ENCODE measurements at regions not wholly inside any gene's neighbourhood (a gene's known extent, or its start where the extent isn't known, plus 50 kb on each side); places are given as distances from the start of the nearest gene placed in this dataset.
A peak's percentile ranks its signal among the peaks of the same experiment; 100 is the strongest.

DNA sequence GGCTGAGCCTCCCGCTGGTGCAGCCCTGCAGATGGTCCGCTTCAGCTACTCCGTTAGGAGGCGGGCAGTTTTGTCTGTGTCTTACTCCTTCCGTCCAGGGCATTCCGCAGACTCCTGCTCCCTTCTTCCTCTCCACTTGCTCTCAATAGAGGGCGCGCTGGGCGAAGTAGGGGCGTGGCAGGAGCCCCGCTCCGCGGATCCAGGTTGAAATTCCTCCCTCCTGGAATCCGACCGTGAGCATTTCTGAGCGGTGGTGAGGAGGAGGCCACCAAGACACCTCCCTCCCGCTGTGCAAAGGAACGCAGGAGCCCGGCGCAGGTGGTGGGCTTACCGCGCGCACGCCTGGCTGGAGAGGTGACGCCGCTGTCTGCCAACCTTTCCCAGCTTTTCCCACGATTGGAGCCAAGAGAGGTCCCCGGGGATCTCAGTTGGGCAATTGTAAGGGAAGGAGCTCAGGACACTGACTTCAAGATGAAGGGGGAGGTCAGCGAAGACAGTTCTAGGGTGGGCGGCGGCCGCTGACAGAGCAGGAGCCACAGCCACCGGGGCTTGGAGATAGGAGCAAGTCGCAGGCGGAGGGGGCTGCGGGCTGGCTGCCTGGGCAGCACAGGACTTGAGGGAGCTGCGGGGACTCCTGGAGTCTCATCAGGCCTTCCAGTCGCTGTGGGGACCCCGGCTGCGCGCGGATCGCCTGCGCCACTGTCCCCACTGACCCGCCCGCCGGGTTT, 1011.3 kb downstream of the XPNPEP1 start:
- TF ChIP-seq, protein P1, sequence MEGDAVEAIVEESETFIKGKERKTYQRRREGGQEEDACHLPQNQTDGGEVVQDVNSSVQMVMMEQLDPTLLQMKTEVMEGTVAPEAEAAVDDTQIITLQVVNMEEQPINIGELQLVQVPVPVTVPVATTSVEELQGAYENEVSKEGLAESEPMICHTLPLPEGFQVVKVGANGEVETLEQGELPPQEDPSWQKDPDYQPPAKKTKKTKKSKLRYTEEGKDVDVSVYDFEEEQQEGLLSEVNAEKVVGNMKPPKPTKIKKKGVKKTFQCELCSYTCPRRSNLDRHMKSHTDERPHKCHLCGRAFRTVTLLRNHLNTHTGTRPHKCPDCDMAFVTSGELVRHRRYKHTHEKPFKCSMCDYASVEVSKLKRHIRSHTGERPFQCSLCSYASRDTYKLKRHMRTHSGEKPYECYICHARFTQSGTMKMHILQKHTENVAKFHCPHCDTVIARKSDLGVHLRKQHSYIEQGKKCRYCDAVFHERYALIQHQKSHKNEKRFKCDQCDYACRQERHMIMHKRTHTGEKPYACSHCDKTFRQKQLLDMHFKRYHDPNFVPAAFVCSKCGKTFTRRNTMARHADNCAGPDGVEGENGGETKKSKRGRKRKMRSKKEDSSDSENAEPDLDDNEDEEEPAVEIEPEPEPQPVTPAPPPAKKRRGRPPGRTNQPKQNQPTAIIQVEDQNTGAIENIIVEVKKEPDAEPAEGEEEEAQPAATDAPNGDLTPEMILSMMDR (IDR thresholded peaks at IDR 0.05), result peak in 1 of 3 experiments; percentile 44
- TF ChIP-seq POLR2A (IDR thresholded peaks at IDR 0.05), result no peak

Measured in testis (tissue), 2 donors.